ENCODE measurements at regions not wholly inside any gene's neighbourhood (a gene's known extent, or its start where the extent isn't known, plus 50 kb on each side); places are given as distances from the start of the nearest gene placed in this dataset.

GRCh38 chr6:146866731-146867414, 268.1 kb downstream of the ADGB start:
- no peak for TF ChIP-seq CTCF (conservative IDR thresholded peaks at IDR 0.05 in 1 of 2, IDR thresholded peaks at IDR 0.05 in 1 of 2; ENCODE audit: low read depth in 1 of 2, low read length in 2 of 2)
- TF ChIP-seq EZH2 (IDR thresholded peaks at IDR 0.05; ENCODE audit: low read length, missing control alignments) = no peak
